K562 (cell line): ENCODE measurements at regions not wholly inside any gene's neighbourhood (a gene's known extent, or its start where the extent isn't known, plus 50 kb on each side); places are given as distances from the start of the nearest gene placed in this dataset.

Experiments used
- ATAC-seq: fragments of 200-7000 bp; cut with Tn5 transposase; 3 replicates; pipeline ENCODE4 v1.9.1; 2020; ENCODE audit warnings: moderate library complexity
- BruUV-seq: library from RNA; stranded (reverse); fragments of 400-500 nt; replicated peaks from 2 replicates; lab custom pipeline; 2021; lab: Mats Ljungman, UMichigan
- CTCF ChIA-PET: fragments of 300-600 bp; formaldehyde crosslinking; extraction: SDS; loops from one replicate; lab custom pipeline; 2021; ENCODE audit warnings: low intra/inter-chr PET ratio; lab: Yijun Ruan, JAX
- POLR2A ChIA-PET: fragments of 300-600, 350-650 bp; sonication (Branson Sonifier 250); formaldehyde crosslinking; extraction: SDS; loops from one replicate; lab custom pipeline; 2021; ENCODE audit warnings: antibody characterized with exemption, inconsistent platforms; lab: Yijun Ruan, JAX
- DNase-seq, 4 experiments: peaks; one replicate each; pipeline versions ENCODE4 v3.0.0 to v3.0.0-alpha.2; 2011 to 2018; ENCODE audit warnings: low spot score in 3 of 4, mixed read lengths in 3 of 4; ENCODE audit errors: extremely low read depth in 1 of 4
- FAIRE-seq: peaks from 2 replicates; lab custom pipeline; 2011; peaks lifted over from hg19 to GRCh38; lab: Jason Lieb, UNC
- H2AFZ ChIP-seq: 2 replicates; pipeline ENCODE4 v1.6.0; 2011; ENCODE audit warnings: low read depth, low read length, control low read depth, inconsistent platforms
- H3K27ac ChIP-seq: fragments of 200-600 bp; 3 replicates; pipeline ENCODE4 v1.8.0; 2011; ENCODE audit warnings: low read depth, mild to moderate bottlenecking, control low read depth, inconsistent platforms, low read length, moderate library complexity, mixed read lengths; ENCODE audit errors: extremely low read depth
- H3K27me3 ChIP-seq, 2 experiments: fragments of 300-600 bp in 1 of 2; 2 replicates in 1 of 2; 3 replicates in 1 of 2; pipeline versions ENCODE4 v1.6.0 to v1.8.0; 2011; ENCODE audit warnings: inconsistent platforms in 2 of 2, low read length in 2 of 2, mild to moderate bottlenecking in 1 of 2, mixed read lengths in 1 of 2, moderate library complexity in 1 of 2; ENCODE audit not compliant: control insufficient read depth in 2 of 2, insufficient read depth in 2 of 2
- H3K36me3 ChIP-seq: fragments of 300-600 bp; 3 replicates; pipeline ENCODE4 v1.8.0; 2011; ENCODE audit warnings: mild to moderate bottlenecking, low read length, inconsistent platforms; ENCODE audit not compliant: control insufficient read depth, insufficient read depth
- H3K4me1 ChIP-seq, 2 experiments: fragments of 200-600 bp in 1 of 2; replicated peaks in 1 of 2; 2 replicates in 1 of 2; 3 replicates in 1 of 2; pipeline versions ENCODE4 v1.5.1 to v1.8.0; 2011; ENCODE audit warnings: inconsistent platforms in 2 of 2, low read length in 2 of 2, mild to moderate bottlenecking in 1 of 2, mixed read lengths in 1 of 2, moderate library complexity in 1 of 2; ENCODE audit not compliant: control insufficient read depth in 2 of 2, insufficient read depth in 2 of 2
- H3K4me2 ChIP-seq: 2 replicates; pipeline ENCODE4 v1.6.1; 2011; ENCODE audit warnings: low read length, control low read depth, inconsistent platforms, mixed read lengths; ENCODE audit not compliant: insufficient read depth
- H3K4me3 ChIP-seq: fragments of 200-600 bp; sonication (generic), shearing (Covaris generic); 2 replicates; pipeline ENCODE4 v1.5.1; 2016; ENCODE audit warnings: control low read depth, inconsistent platforms
- H3K79me2 ChIP-seq: fragments of 200-600 bp; 3 replicates; pipeline ENCODE4 v1.8.0; 2011; ENCODE audit warnings: low read length, inconsistent platforms; ENCODE audit not compliant: control insufficient read depth, insufficient read depth
- H3K9ac ChIP-seq, 2 experiments: 2 replicates each; pipeline versions ENCODE4 v1.6.0 to v1.6.1; 2011; ENCODE audit warnings: low read depth in 2 of 2, low read length in 2 of 2, control low read depth in 1 of 2, inconsistent platforms in 1 of 2, mild to moderate bottlenecking in 1 of 2, mixed read lengths in 1 of 2; ENCODE audit not compliant: insufficient read depth in 1 of 2
- H3K9me1 ChIP-seq: one replicate; pipeline ENCODE4 v1.6.0; 2011; ENCODE audit warnings: inconsistent platforms, mild to moderate bottlenecking, low read length, moderate library complexity; ENCODE audit not compliant: control insufficient read depth, insufficient read depth
- H3K9me3 ChIP-seq: replicated peaks from 2 replicates; pipeline ENCODE4 v1.5.1; 2011; ENCODE audit warnings: low read depth, low read length, inconsistent platforms; ENCODE audit not compliant: control insufficient read depth, insufficient read depth
- H4K20me1 ChIP-seq: replicated peaks from 2 replicates; pipeline ENCODE4 v1.6.1; 2011; ENCODE audit warnings: low read length, inconsistent platforms, mixed read lengths; ENCODE audit not compliant: control insufficient read depth, insufficient read depth
- ADNP ChIP-seq: fragments of 200-800 bp; sonication (Bioruptor generic); IDR thresholded peaks from 2 replicates; pipeline ENCODE4 v1.6.1; 2016; ENCODE audit warnings: missing genetic modification characterization, missing compliant biosample characterization
- EGR1 ChIP-seq: fragments of 450-650 bp; conservative IDR thresholded peaks from 2 replicates; pipeline ENCODE4 v1.6.1; 2017; ENCODE audit warnings: mild to moderate bottlenecking
- HNRNPH1 ChIP-seq: fragments of 200-400 bp; formaldehyde crosslinking; optimal IDR thresholded peaks from 2 replicates; pipeline ENCODE3; 2017; ENCODE audit warnings: low read depth, mild to moderate bottlenecking, low read length, moderate library complexity
- SMAD3 ChIP-seq: fragments of 450-650 bp; formaldehyde crosslinking; conservative IDR thresholded peaks from 2 replicates; pipeline ENCODE4 v1.4.0; 2020; ENCODE audit warnings: mild to moderate bottlenecking
- ZFX ChIP-seq: sonication (generic); formaldehyde crosslinking; IDR thresholded peaks from 2 replicates; pipeline ENCODE4 v1.8.0; 2022; ENCODE audit warnings: mild to moderate bottlenecking, missing genetic modification reagents, moderate library complexity
- ZNF316 ChIP-seq: fragments of 450-650 bp; IDR thresholded peaks from 2 replicates; pipeline ENCODE4 v1.6.1; 2016
- WGBS: fragments of 100-300 bp; shearing (Covaris generic); methylation state at CpG from one replicate; pipeline ENCODE4 v1.1.6; 2016; ENCODE audit warnings: low coverage, mixed read lengths; ENCODE audit not compliant: insufficient coverage; ENCODE audit errors: missing lambda C conversion rate; 5-methylcytosine and 5-hydroxymethylcytosine counted together
- in situ Hi-C: fragments of 300-500 bp; cut with MboI; formaldehyde crosslinking; loops from 4 replicates; pipeline ENCODE4 v1.15.0; 2018; ENCODE audit warnings: inconsistent platforms, mixed read lengths
- intact Hi-C: fragments of 100-400 bp; cut with micrococcal nuclease; formaldehyde crosslinking; loops from 2 replicates; pipeline ENCODE4 v1.14.2; 2022
- TF ChIP-seq, protein P1 (sequence below): fragments of 450-650 bp; conservative IDR thresholded peaks from 2 replicates; pipeline ENCODE4 v1.6.1; 2016; ENCODE audit warnings: missing genetic modification characterization, low read depth, mild to moderate bottlenecking, control low read depth, missing compliant biosample characterization
- TF ChIP-seq, protein P2 (sequence below): conservative IDR thresholded peaks from 2 replicates; pipeline ENCODE4 v1.6.1; 2011; ENCODE audit warnings: low read depth, mild to moderate bottlenecking, low read length; ENCODE audit not compliant: control insufficient read depth

- BruUV-seq, result no TSS peak
- DNase-seq, result no peak
- intact Hi-C loops (no loop called here), in situ Hi-C loops (no loop called here)
- H3K9me1 ChIP-seq, result no peaks in the 10 kb centered on the region
- no peak overlapping the region for H3K9ac ChIP-seq
- TF ChIP-seq HNRNPH1 (no peak), ZNF316 (no peak), ADNP (no peak), SMAD3 (no peak), EGR1 (no peak), ZFX (CRISPR knock-in tag) (no peak)
- TF ChIP-seq, protein P1, sequence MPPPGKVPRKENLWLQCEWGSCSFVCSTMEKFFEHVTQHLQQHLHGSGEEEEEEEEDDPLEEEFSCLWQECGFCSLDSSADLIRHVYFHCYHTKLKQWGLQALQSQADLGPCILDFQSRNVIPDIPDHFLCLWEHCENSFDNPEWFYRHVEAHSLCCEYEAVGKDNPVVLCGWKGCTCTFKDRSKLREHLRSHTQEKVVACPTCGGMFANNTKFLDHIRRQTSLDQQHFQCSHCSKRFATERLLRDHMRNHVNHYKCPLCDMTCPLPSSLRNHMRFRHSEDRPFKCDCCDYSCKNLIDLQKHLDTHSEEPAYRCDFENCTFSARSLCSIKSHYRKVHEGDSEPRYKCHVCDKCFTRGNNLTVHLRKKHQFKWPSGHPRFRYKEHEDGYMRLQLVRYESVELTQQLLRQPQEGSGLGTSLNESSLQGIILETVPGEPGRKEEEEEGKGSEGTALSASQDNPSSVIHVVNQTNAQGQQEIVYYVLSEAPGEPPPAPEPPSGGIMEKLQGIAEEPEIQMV, result no peak
- TF ChIP-seq, protein P2, sequence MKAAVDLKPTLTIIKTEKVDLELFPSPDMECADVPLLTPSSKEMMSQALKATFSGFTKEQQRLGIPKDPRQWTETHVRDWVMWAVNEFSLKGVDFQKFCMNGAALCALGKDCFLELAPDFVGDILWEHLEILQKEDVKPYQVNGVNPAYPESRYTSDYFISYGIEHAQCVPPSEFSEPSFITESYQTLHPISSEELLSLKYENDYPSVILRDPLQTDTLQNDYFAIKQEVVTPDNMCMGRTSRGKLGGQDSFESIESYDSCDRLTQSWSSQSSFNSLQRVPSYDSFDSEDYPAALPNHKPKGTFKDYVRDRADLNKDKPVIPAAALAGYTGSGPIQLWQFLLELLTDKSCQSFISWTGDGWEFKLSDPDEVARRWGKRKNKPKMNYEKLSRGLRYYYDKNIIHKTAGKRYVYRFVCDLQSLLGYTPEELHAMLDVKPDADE, result no peak
- H3K9me3 ChIP-seq, result no peaks in the 10 kb centered on the region
- H3K4me3 ChIP-seq, result no peak overlapping the region
- no peak overlapping the region for H3K4me2 ChIP-seq
- no peaks in the 10 kb centered on the region for H3K4me1 ChIP-seq
- POLR2A ChIA-PET, result no interaction called here
- no peaks in the 10 kb centered on the region for H4K20me1 ChIP-seq
- FAIRE-seq, result no peak
- 6% methylated on average over 2 of the region's 2 CpGs for WGBS
- CTCF ChIA-PET, result no interaction called here
- H3K79me2 ChIP-seq, result no peaks in the 10 kb centered on the region
- H3K27me3 ChIP-seq, result no peaks in the 10 kb centered on the region
- no peak overlapping the region for H3K27ac ChIP-seq
- no peak for ATAC-seq
- H3K36me3 ChIP-seq, result no peaks in the 10 kb centered on the region
- H2AFZ ChIP-seq, result no peak overlapping the region
Measured at GRCh38 chr1:72516826-72517225, 234.5 kb upstream of the NEGR1 start.
